CD4-positive, alpha-beta T cell treated with Interferon gamma for 1 hour (primary cell): ENCODE measurements at regions not wholly inside any gene's neighbourhood (a gene's known extent, or its start where the extent isn't known, plus 50 kb on each side); places are given as distances from the start of the nearest gene placed in this dataset.

Source experiments
- DNase-seq: peaks from one replicate; pipeline ENCODE4 v3.0.0-alpha.2; 2020

GRCh38 chr2:192357217-192357616 lies 162.5 kb upstream of the TMEFF2 start:
- DNase-seq, result no peak

GRCh38 chr2:192354512-192355244 lies 159.9 kb upstream of the TMEFF2 start:
- no peak for DNase-seq

- DNase-seq, result no peak
These were observed 152.8 kb upstream of the TMEFF2 start for GRCh38 chr2:192347542-192347941.

- no peak for DNase-seq
These were observed 150.6 kb upstream of the TMEFF2 start for GRCh38 chr2:192345287-192345686.

GRCh38 chr2:192333642-192334041 lies 138.9 kb upstream of the TMEFF2 start:
- DNase-seq, result no peak

- no peak for DNase-seq
These were observed 133.6 kb upstream of the TMEFF2 start for GRCh38 chr2:192328297-192328696.

GRCh38 chr2:192327576-192327975 lies 132.8 kb upstream of the TMEFF2 start:
- no peak for DNase-seq

GRCh38 chr2:192315543-192315942 lies 120.8 kb upstream of the TMEFF2 start:
- DNase-seq, result no peak

GRCh38 chr2:192314800-192315481 lies 120.2 kb upstream of the TMEFF2 start:
- DNase-seq, result no peak

GRCh38 chr2:192313773-192314172 lies 119.0 kb upstream of the TMEFF2 start:
- no peak for DNase-seq

GRCh38 chr2:192311701-192312460 lies 117.1 kb upstream of the TMEFF2 start:
- DNase-seq, result no peak

GRCh38 chr2:192307530-192307929 lies 112.8 kb upstream of the TMEFF2 start:
- no peak for DNase-seq

GRCh38 chr2:192298664-192299063 lies 103.9 kb upstream of the TMEFF2 start:
- no peak for DNase-seq

GRCh38 chr2:192292478-192292877 lies 97.7 kb upstream of the TMEFF2 start:
- DNase-seq, result no peak

GRCh38 chr2:192288295-192288694 lies 93.6 kb upstream of the TMEFF2 start:
- DNase-seq, result no peak

- DNase-seq, result no peak
These were observed 91.5 kb upstream of the TMEFF2 start for GRCh38 chr2:192286093-192286701.

- no peak for DNase-seq
These were observed 88.7 kb upstream of the TMEFF2 start for GRCh38 chr2:192283450-192283849.

GRCh38 chr2:192278701-192279100 lies 84.0 kb upstream of the TMEFF2 start:
- DNase-seq, result no peak

- DNase-seq, result no peak
These were observed 82.9 kb upstream of the TMEFF2 start for GRCh38 chr2:192277494-192278109.

GRCh38 chr2:192275632-192276031 lies 80.9 kb upstream of the TMEFF2 start:
- DNase-seq, result no peak

GRCh38 chr2:192267484-192267883 lies 72.8 kb upstream of the TMEFF2 start:
- no peak for DNase-seq

- DNase-seq, result no peak
These were observed 71.0 kb upstream of the TMEFF2 start for GRCh38 chr2:192265751-192266150.

- no peak for DNase-seq
These were observed 59.7 kb upstream of the TMEFF2 start for GRCh38 chr2:192254444-192254843.
